ENCODE measurements at regions not wholly inside any gene's neighbourhood (a gene's known extent, or its start where the extent isn't known, plus 50 kb on each side); places are given as distances from the start of the nearest gene placed in this dataset.

DNA sequence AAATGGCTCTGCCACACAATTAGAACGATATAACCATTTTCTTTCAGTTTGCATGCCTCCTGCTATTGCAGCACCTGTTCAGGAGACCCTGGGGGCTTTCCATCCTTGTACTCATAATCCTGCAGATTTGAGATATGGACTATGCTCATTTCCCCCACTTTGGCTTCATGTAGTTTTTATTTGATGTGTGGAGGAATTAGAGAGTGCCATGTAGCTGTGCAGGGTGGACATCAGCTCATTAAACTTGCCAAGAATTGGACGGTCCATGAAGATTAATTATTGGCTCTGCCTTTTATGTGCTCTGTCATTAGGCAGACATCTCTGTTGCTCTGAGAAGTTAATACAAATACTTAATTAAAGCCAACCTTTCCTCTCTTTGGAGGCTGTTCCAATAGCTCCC lies 66.2 kb upstream of the CD83 start:
- H3K4me3 Mint-ChIP-seq: no peak overlapping the region
- TF ChIP-seq, protein P1, sequence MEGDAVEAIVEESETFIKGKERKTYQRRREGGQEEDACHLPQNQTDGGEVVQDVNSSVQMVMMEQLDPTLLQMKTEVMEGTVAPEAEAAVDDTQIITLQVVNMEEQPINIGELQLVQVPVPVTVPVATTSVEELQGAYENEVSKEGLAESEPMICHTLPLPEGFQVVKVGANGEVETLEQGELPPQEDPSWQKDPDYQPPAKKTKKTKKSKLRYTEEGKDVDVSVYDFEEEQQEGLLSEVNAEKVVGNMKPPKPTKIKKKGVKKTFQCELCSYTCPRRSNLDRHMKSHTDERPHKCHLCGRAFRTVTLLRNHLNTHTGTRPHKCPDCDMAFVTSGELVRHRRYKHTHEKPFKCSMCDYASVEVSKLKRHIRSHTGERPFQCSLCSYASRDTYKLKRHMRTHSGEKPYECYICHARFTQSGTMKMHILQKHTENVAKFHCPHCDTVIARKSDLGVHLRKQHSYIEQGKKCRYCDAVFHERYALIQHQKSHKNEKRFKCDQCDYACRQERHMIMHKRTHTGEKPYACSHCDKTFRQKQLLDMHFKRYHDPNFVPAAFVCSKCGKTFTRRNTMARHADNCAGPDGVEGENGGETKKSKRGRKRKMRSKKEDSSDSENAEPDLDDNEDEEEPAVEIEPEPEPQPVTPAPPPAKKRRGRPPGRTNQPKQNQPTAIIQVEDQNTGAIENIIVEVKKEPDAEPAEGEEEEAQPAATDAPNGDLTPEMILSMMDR (conservative IDR thresholded peaks at IDR 0.05): no peak
- H3K9me3 Mint-ChIP-seq: no peaks in the 10 kb centered on the region
- H3K27me3 Mint-ChIP-seq: peaks cover 29% of the 10 kb centered on the region
- H3K4me1 Mint-ChIP-seq (ENCODE audit: unreplicated experiment): no peaks in the 10 kb centered on the region
- H3K36me3 Mint-ChIP-seq: no peaks in the 10 kb centered on the region
- DNase-seq (ENCODE audit: extremely low spot score, unreplicated experiment): no peak
- no peak overlapping the region for H3K27ac Mint-ChIP-seq

DNA sequence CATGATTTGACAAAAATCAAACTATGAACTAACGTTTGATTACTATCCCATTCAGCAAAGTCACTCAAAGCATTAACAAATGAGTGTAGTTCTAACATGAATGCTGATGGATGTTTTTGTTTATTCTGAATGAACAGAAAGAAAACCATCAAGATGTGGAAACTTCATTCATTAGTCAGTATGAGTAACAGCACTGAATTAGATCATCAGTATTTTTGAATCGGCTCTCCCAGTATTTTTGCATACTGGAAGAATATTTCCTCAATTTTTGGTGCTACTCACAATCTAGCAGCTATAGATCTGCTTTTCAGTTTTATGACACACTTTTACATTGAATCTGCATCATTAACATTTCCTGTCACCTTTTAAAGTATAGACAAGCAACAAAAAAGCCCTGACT lies 63.8 kb upstream of the CD83 start:
- H3K27me3 Mint-ChIP-seq: peaks cover 17% of the 10 kb centered on the region
- no peak overlapping the region for H3K27ac Mint-ChIP-seq
- no peak for DNase-seq (ENCODE audit: extremely low spot score, unreplicated experiment)
- peaks cover 7% of the 10 kb centered on the region for H3K4me1 Mint-ChIP-seq (ENCODE audit: unreplicated experiment)
- no peak overlapping the region for H3K4me3 Mint-ChIP-seq
- H3K9me3 Mint-ChIP-seq: no peaks in the 10 kb centered on the region
- no peaks in the 10 kb centered on the region for H3K36me3 Mint-ChIP-seq
- TF ChIP-seq, protein P1 (conservative IDR thresholded peaks at IDR 0.05): no peak

DNA sequence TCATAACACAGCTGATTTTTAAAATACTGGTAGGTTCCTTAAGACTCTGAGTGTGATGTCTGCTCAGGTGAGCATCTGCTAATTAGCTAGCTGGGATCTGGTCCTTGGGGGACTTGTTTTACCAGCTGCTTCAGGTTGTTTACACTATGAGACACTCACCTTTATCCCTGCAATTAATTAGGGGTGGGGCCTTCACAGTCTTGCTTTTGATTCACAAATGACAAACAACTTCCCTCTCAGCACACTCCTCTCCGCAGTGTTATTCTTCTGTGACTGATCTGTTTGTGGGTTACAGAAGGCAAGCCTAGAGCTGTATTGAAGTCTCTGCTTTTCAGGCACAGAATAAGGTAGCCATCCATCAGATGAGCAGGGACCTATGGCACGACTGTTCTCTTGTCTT lies 62.0 kb upstream of the CD83 start:
- peaks cover 11% of the 10 kb centered on the region for H3K27me3 Mint-ChIP-seq
- H3K36me3 Mint-ChIP-seq: no peaks in the 10 kb centered on the region
- no peak for DNase-seq (ENCODE audit: extremely low spot score, unreplicated experiment)
- H3K9me3 Mint-ChIP-seq: no peaks in the 10 kb centered on the region
- peak overlapping the region; percentile 55 for H3K27ac Mint-ChIP-seq
- TF ChIP-seq, protein P1 (conservative IDR thresholded peaks at IDR 0.05): no peak
- peaks cover 7% of the 10 kb centered on the region for H3K4me1 Mint-ChIP-seq (ENCODE audit: unreplicated experiment)
- no peak overlapping the region for H3K4me3 Mint-ChIP-seq

DNA sequence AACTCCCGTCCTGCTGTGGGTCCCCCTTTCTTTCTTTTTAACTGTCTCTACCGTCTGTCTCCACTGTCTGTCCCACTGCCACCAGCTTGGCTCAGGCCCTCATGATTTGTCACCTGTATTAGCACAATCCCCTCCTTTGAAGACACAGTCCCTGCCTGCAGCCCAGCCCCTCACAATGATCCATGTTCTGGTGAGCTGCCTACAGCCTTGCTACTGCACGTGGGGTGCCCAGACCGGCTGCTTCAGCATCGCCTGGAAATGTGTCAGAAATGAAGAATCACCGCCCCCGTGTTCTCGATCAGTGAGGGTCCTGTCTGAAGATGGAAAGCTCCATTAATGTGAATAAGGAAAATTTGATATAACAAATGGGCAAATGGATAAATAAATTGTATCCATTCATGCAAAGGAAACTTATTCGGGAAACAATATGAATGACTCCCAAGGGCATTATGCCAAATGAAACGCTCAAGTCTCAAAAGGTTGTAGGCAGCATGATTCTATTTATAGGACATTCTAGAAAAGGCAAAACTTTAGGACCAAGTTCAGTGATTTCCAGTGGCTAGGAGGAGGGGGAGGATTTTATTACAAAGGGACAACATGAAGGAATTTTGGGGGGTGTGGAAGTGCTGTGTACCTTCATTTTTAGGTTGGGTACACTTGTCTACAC lies 59.4 kb upstream of the CD83 start:
- Mint-ChIP-seq H3K9me3 (peaks cover 5% of the 10 kb centered on the region), H3K4me3 (no peak overlapping the region), H3K36me3 (no peaks in the 10 kb centered on the region), H3K27me3 (peaks cover 6% of the 10 kb centered on the region), H3K27ac (no peak overlapping the region), H3K4me1 (ENCODE audit: unreplicated experiment) (peaks cover 7% of the 10 kb centered on the region)
- TF ChIP-seq, protein P1 (conservative IDR thresholded peaks at IDR 0.05): no peak
- no peak for DNase-seq (ENCODE audit: extremely low spot score, unreplicated experiment)

GRCh38 chr6:14058735-14059134 lies 58.8 kb upstream of the CD83 start:
- Mint-ChIP-seq H3K9me3 (peaks cover 5% of the 10 kb centered on the region), H3K4me3 (no peak overlapping the region), H3K4me1 (ENCODE audit: unreplicated experiment) (peaks cover 7% of the 10 kb centered on the region), H3K36me3 (no peaks in the 10 kb centered on the region), H3K27ac (no peak overlapping the region), H3K27me3 (peaks cover 6% of the 10 kb centered on the region)
- no peak for DNase-seq (ENCODE audit: extremely low spot score, unreplicated experiment)
- TF ChIP-seq, protein P1 (conservative IDR thresholded peaks at IDR 0.05): no peak

Measured in type B pancreatic cell (in vitro differentiated cells).